HG03045 (cell line): ENCODE measurements at regions not wholly inside any gene's neighbourhood (a gene's known extent, or its start where the extent isn't known, plus 50 kb on each side); places are given as distances from the start of the nearest gene placed in this dataset.
"Not testable (repeated sequence)": the region's sequence is repeated elsewhere in the genome, so short reads cannot be mapped to it uniquely, and the experiment has no call there.

Experiments
- ATAC-seq: cut with Tn5 transposase; IDR thresholded peaks from one replicate; pipeline ENCODE4 v1.9.1; 2021; ENCODE audit warnings: mild to moderate bottlenecking, moderate library complexity; ENCODE audit not compliant: unreplicated experiment

GRCh38 chr4:33878710-33879109, 2365.6 kb downstream of the ARAP2 start:
- ATAC-seq = no peak

DNA sequence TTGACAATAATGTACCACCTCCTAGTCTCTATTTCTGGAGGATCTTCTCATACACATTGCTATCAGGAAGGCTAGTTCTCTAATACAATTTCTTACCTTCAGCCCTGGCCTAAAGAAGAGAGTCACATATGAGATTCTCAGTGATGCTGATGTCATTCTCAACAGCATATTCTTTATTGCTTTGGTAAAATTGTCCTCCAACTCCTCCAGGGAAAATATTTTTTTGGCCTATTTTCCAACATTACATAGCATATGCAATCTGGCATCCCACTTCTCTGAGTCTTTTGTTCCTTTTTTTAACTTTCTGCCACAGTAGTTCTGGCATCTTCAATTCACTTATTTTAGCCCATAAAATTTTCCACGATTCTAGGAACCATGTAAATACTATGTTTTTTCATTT, 2363.1 kb downstream of the ARAP2 start:
- no peak for ATAC-seq

DNA sequence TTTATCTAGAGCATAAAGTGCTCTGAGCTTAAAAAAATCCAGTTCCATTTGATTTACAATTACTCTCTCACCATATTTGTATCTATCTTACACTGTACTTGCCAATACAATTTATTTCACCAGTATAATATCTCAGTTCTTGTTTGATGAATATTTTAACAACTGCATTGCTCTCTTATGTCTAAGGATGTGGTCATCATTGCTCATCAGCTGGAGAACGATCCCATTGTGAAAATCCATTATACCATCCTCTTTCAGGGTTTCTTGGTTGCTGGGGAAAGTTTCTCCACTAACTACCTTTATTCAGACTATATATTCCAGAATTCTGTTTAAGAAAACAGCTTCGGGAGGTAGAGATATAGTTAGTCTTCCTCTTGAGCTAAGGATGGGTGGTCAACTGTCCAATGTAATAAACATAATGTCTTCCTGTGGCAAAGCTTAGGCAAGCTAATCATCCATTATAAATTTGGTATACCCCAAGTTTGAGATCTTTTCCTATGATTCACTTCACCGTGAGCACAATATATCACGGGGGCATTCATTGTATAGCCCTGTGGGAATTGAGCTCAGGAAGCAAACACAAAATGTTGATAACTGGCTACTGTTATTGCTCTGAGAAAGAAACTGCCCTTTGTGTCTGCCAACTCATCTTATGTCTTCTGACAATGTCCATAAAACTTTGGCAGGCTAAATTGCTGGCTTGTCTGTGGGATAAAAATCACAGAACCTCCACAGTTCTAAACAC, 2361.9 kb downstream of the ARAP2 start:
- no peak for ATAC-seq

DNA sequence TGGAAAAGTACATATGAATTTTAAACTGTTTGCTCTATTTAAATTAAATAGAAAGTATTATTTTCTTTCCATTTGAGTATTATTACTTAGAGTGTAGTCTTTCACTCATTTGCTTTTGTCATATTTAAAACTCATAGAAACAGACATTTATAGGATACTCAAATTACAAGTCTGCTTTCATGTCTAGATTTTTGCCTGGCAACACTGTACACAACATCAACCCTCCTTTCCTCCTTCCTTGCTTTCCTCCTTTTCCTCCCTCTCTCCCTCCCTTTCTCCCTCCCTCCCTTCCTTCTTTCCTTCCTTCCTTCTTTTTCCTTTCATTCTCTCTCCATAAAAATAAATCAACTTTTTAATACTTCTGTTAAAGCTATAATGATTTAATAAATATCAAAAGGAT, 2361.2 kb downstream of the ARAP2 start:
- no peak for ATAC-seq

- ATAC-seq = no peak
Observed at GRCh38 chr4:33886356-33886755, 2358.0 kb downstream of the ARAP2 start.

DNA sequence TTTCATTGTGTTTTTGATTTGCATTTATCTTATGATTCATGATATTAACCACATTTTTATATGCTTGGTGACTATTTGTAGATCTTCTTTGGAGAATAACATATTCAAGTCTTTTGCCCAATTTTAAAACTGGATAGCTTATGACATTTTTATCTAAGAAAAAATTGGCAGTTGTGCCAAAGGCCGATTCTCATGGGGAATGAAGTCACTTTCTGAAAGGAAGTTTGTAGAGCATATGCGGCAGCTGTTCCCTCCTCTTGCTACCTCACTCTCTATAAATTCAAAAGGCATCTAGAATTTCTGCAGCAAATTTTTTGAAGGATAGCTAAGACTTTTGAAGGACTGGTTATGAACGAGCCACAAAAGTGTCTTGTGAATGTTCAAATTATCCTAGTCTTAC, 2353.5 kb downstream of the ARAP2 start:
- no peak for ATAC-seq

DNA sequence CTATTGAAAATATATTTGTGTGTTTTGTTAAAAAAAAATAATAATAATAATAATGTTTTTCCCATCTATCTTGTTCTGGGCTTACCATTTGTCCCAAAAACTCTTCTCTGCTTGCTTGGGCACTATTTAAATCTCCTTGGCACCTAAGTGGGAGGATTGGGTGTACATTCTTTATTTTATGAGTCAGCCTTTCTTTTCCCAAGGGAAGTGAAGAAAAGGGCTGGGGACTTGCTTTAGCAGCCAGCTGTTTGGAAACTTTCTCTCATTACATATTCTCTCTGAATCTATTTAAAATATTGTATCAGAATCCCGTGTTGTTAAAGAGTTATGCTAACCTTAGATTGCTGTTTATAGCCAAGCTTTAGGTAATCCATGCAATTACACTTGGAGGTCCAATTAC, 2332.4 kb downstream of the ARAP2 start:
- ATAC-seq = no peak

DNA sequence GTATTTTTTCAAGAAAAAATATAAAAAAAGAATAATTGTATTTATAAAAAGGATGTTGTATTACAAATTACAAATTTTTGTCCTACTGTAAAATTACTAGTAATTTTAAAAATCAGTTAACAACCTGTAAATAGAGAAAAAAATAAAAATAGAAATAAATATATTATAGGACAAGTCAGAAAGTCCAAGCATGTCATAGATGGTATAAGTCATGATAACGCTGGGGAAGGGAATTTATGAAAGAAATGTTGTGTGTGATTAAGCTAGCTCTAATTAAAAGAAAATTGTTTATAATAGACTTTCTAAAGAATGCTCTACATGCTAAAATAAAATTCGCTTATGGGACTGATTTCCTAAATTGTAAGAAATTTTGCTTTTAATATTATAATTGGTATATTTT, 2329.9 kb downstream of the ARAP2 start:
- no peak for ATAC-seq

- no peak for ATAC-seq
Observed at GRCh38 chr4:33923469-33923868, 2320.8 kb downstream of the ARAP2 start.

- no peak for ATAC-seq
Observed at GRCh38 chr4:33924239-33924638, 2320.1 kb downstream of the ARAP2 start.

GRCh38 chr4:33924811-33925210, 2319.5 kb downstream of the ARAP2 start:
- ATAC-seq = no peak

DNA sequence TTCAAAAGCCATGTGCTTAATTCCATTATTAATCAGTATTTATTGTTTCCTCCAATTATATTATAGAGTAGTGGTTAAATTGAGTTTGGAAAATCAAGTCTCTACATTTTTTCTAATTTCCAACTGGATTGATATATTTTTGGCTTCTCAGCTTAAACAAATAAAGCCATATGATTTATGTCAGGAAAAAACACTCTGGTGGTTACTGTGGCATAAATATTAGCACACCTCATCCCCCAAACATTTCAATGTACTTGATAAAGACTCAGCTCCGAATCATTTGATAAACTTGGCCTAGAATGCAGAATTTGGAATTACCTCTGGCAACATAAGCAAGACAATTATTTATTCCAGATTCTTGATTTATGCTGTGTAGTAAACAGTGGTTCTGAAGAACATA, 2313.8 kb downstream of the ARAP2 start:
- no peak for ATAC-seq

DNA sequence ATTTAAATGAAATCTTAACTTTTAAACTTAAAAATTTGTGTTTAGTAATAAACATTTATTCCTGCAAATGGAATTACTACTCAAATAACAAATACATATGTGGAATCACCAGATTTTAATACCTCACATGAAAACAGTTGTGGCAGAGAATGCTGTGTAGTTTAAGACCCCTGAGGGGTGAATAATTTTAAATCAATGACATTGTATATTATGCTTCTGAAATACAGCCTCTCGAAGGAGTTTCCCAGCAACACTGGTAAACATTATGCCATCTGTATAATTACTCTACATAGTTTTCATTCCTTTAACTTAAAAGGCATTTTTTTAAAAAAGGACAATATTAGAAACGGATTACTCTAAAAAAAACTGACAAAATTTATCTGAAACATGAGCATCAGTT, 2313.3 kb downstream of the ARAP2 start:
- no peak for ATAC-seq

- no peak for ATAC-seq
Observed at GRCh38 chr4:33940281-33940680, 2304.0 kb downstream of the ARAP2 start.

DNA sequence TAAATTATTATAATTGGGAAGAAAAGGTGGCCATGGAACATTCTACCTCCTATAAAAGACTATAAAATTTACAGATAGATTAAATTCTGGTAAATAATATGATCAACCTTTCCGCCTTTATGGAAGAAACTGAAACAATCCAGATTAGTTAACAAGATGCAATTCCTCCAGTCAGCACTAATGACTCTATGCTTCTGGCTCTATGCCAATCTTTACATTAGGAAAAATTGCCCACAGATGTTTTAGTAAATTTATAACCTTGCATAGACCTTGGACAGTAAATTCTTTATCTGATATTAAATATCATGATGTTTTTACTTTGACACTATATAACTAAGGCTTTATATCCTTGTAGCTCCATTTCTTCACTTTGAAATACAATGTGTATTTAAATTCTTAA, 2302.5 kb downstream of the ARAP2 start:
- ATAC-seq = no peak

DNA sequence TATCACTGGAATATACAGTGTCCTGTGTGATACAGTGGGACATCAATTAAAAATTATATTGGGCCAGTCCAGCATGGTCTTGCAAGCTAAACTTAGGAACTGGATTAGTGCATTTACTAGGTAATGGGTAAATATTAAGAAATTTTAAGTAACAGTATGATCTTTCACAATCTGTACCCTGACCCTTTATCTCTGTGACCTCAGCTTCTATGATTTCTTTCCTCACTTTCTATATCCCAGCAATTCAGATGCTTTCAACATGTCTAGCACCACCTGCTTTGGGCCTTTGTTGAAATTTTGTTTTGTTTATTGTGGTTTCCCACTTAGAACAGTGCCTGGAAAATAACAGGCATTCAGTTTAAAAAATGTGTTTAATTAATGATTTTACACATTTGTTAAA, 2295.4 kb downstream of the ARAP2 start:
- no peak for ATAC-seq

- not testable (repeated sequence) for ATAC-seq
Observed at GRCh38 chr4:33953848-33954247, 2290.5 kb downstream of the ARAP2 start.

GRCh38 chr4:33954759-33955158, 2289.6 kb downstream of the ARAP2 start:
- ATAC-seq = no peak

- no peak for ATAC-seq
Observed at GRCh38 chr4:33959519-33959918, 2284.8 kb downstream of the ARAP2 start.

GRCh38 chr4:33961761-33962160, 2282.6 kb downstream of the ARAP2 start:
- no peak for ATAC-seq

DNA sequence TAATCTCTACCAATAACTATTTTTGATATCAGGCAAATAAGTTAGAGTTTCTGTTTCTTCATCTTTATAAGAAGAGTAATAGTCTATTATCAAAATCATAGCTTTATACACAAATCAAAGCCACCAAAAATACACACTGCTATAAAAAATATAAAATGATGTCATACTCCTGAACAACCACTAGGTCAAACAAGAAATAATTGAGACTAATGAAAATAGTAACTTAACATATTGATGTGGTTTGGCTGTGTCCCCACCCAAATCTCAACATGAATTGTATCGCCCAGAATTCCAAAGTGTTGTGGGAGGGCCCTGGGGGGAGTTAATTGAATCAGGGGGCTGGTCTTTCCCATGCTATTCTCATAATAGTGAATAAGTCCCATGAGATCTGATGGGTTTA, 2277.5 kb downstream of the ARAP2 start:
- ATAC-seq = no peak

DNA sequence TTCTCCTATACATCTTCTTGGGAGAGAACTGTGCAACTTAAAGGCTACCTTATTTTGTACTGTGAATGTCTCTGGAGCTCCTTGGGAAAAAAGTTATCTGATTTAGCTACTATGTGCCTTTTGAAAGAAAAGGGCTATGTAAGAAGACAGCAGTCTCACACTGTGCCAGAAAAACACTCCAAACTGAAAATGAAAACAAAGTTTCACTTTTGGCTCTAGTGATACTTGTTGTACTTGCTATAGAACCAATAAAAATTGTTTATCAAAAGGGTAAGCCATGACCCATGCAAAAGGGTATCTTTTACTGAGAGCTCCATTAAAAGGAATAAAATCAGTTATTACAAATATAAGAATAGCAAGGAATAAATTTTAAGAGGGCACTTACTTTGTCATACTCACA, 2270.0 kb downstream of the ARAP2 start:
- no peak for ATAC-seq

GRCh38 chr4:33975995-33976394, 2268.3 kb downstream of the ARAP2 start:
- ATAC-seq = no peak
